Esophagus muscularis mucosa (tissue), 4 donors: ENCODE measurements at regions not wholly inside any gene's neighbourhood (a gene's known extent, or its start where the extent isn't known, plus 50 kb on each side); places are given as distances from the start of the nearest gene placed in this dataset.

Experiments
- EP300 ChIP-seq: sonication (generic); formaldehyde crosslinking; IDR thresholded peaks from one replicate; pipeline ENCODE4 v1.6.1; 2017; ENCODE audit warnings: antibody characterized with exemption
- POLR2AphosphoS5 ChIP-seq, 2 donors: sonication (generic); formaldehyde crosslinking; IDR thresholded peaks; one replicate each; pipeline ENCODE4 v1.6.1; 2017; ENCODE audit warnings: antibody characterized with exemption in 2 of 2
- TF ChIP-seq, protein P1 (sequence below), 3 experiments: fragments of 200-600 bp in 2 of 3; fragments of 450-650 bp in 1 of 3; sonication (generic) in 2 of 3; IDR thresholded peaks; one replicate each; pipeline ENCODE4 v1.5.1; 2017 to 2019; ENCODE audit warnings: antibody characterized with exemption in 3 of 3, mild to moderate bottlenecking in 2 of 3, moderate library complexity in 1 of 3

DNA sequence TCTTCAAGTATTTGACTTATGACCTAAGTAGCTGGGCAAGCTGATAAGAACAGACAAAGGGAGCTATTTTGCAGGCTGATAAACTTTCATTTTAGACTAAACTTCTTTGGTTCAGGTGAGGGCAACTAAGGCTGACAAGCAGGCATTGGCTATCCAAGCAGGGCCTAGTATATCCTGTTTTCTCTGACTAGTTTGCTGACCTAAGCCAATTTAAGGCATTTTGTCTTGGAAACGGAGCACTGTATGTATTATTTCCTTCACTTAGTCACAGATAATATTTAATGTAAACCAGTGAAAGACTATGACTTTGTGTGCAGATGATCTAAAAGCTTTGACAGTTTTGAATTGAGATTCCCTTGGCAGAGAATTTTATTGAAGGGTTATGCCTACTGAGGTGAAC, 172.5 kb downstream of the POU4F1 start:
- TF ChIP-seq, protein P1, sequence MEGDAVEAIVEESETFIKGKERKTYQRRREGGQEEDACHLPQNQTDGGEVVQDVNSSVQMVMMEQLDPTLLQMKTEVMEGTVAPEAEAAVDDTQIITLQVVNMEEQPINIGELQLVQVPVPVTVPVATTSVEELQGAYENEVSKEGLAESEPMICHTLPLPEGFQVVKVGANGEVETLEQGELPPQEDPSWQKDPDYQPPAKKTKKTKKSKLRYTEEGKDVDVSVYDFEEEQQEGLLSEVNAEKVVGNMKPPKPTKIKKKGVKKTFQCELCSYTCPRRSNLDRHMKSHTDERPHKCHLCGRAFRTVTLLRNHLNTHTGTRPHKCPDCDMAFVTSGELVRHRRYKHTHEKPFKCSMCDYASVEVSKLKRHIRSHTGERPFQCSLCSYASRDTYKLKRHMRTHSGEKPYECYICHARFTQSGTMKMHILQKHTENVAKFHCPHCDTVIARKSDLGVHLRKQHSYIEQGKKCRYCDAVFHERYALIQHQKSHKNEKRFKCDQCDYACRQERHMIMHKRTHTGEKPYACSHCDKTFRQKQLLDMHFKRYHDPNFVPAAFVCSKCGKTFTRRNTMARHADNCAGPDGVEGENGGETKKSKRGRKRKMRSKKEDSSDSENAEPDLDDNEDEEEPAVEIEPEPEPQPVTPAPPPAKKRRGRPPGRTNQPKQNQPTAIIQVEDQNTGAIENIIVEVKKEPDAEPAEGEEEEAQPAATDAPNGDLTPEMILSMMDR (IDR thresholded peaks at IDR 0.05) = no peak
- TF ChIP-seq EP300 (no peak), POLR2AphosphoS5 (IDR thresholded peaks at IDR 0.05) (no peak)
